Hepatocyte (in vitro differentiated cells): ENCODE measurements at regions not wholly inside any gene's neighbourhood (a gene's known extent, or its start where the extent isn't known, plus 50 kb on each side); places are given as distances from the start of the nearest gene placed in this dataset.

ENCODE experiments used
- CTCF ChIP-seq: fragments of 200-600 bp; sonication (generic); IDR thresholded peaks from 2 replicates; pipeline ENCODE4 v1.5.1; 2016; ENCODE audit warnings: antibody characterized with exemption, mild to moderate bottlenecking; ENCODE audit not compliant: poor library complexity
- EZH2 ChIP-seq: fragments of 200-600 bp; sonication (generic); IDR thresholded peaks from 2 replicates; pipeline ENCODE4 v1.6.1; 2016; ENCODE audit warnings: antibody characterized with exemption, mild to moderate bottlenecking, borderline replicate concordance
- EZH2phosphoT487 ChIP-seq: fragments of 200-600 bp; sonication (generic); IDR thresholded peaks from one replicate; pipeline ENCODE4 v1.6.1; 2018; ENCODE audit warnings: antibody characterized with exemption, mild to moderate bottlenecking, low read depth, moderate library complexity; ENCODE audit not compliant: unreplicated experiment, severe bottlenecking

GRCh38 chr11:76723548-76723947 is 53.0 kb upstream of the LRRC32 start:
- no peak for TF ChIP-seq CTCF
- no peak for TF ChIP-seq EZH2
- TF ChIP-seq EZH2phosphoT487 = no peak
